ENCODE measurements at regions not wholly inside any gene's neighbourhood (a gene's known extent, or its start where the extent isn't known, plus 50 kb on each side); places are given as distances from the start of the nearest gene placed in this dataset.

DNA sequence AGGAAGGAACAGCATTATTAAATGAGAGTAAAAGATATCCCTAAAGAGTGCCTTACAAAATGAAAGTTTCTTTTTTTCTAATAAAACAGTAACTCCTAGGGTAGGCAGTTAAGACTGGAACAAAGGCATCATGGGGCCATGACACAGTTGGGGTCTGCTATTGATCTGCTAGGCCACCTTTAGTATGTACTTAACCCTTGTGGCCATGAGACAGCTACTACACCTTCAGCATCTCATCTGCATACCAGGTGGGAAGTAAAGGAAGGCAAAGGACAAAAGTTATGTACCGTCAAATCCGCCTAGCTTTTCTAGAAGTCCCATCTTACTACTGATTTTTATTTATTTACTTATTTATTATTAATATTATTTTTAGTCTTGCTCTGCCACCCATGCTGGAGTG lies 93.8 kb upstream of the FHIT start:
- Histone ChIP-seq H3K9me3 (no peaks in the 10 kb centered on the region), H3K27me3 (replicated peaks in 1 of 7) (no peaks in the 10 kb centered on the region), H3K27ac (no peak overlapping the region), H3K4me1 (no peaks in the 10 kb centered on the region), H3K4me3 (no peak overlapping the region), H3K36me3 (no peaks in the 10 kb centered on the region)
- intact Hi-C loops (cut with DNase I; ENCODE audit: low total_unique reads) = no loop called here
- DNase-seq = no peak
- WGBS, 5 donors = 91 to 100% (median 94%) methylated on average over 2 of the region's 2 CpGs
- TF ChIP-seq, protein P1, sequence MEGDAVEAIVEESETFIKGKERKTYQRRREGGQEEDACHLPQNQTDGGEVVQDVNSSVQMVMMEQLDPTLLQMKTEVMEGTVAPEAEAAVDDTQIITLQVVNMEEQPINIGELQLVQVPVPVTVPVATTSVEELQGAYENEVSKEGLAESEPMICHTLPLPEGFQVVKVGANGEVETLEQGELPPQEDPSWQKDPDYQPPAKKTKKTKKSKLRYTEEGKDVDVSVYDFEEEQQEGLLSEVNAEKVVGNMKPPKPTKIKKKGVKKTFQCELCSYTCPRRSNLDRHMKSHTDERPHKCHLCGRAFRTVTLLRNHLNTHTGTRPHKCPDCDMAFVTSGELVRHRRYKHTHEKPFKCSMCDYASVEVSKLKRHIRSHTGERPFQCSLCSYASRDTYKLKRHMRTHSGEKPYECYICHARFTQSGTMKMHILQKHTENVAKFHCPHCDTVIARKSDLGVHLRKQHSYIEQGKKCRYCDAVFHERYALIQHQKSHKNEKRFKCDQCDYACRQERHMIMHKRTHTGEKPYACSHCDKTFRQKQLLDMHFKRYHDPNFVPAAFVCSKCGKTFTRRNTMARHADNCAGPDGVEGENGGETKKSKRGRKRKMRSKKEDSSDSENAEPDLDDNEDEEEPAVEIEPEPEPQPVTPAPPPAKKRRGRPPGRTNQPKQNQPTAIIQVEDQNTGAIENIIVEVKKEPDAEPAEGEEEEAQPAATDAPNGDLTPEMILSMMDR (IDR thresholded peaks at IDR 0.05 in 8 of 11, conservative IDR thresholded peaks at IDR 0.05 in 3 of 11) = no peak
- TF ChIP-seq POLR2A (IDR thresholded peaks at IDR 0.05) (no peak), POLR2AphosphoS5 (IDR thresholded peaks at IDR 0.05) (no peak)

DNA sequence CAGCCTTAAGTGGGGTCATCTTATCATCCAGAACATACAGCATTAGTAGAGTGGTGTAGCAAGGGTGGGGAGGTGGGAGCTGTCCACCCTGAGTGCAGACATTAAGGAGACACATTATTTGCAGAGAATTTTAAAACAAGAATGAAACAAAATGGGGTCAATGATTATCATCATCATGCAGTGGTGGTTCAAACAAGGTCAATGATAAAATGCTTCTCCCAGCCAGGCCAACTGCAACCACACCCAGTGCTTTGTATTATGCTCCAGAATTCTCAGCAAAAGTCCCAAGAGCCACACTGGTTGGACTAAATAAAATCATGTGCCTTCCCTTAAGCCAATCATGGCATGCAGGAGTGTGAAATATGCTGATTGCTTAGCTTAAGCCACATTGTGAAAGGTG lies 96.7 kb upstream of the FHIT start:
- Histone ChIP-seq H3K4me1 (no peaks in the 10 kb centered on the region), H3K36me3 (no peaks in the 10 kb centered on the region), H3K27ac (no peak overlapping the region), H3K4me3 (no peak overlapping the region), H3K27me3 (replicated peaks in 1 of 7) (no peaks in the 10 kb centered on the region), H3K9me3 (no peaks in the 10 kb centered on the region)
- intact Hi-C loops (cut with DNase I; ENCODE audit: low total_unique reads) = no loop called here
- DNase-seq = no peak
- no peak for TF ChIP-seq POLR2AphosphoS5 (IDR thresholded peaks at IDR 0.05)
- TF ChIP-seq, protein P1 (IDR thresholded peaks at IDR 0.05 in 8 of 11, conservative IDR thresholded peaks at IDR 0.05 in 3 of 11) = no peak
- TF ChIP-seq POLR2A (IDR thresholded peaks at IDR 0.05) = no peak

DNA sequence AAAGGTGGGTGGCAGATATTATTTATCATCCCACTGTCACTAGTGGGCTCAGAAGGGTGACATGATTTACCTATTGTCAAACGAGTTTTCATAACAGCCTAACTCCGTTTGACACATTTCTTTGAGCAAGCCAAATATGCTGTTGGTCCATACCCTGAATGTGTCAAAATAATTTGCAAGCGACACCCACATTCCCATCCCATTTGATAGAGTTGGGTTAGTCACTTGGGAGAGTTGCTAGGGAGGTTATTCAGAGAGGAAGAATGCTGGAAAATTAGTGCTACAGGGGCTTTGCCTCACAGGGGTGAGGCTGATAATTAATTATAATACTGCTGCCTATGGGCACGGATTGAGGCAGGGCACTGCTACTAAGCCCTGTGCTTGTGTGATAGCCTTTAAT lies 98.5 kb upstream of the FHIT start:
- H3K36me3 ChIP-seq = no peaks in the 10 kb centered on the region
- 81 to 92% (median 87%) methylated on average over 4 of the region's 4 CpGs for WGBS, 5 donors
- DNase-seq = no peak
- H3K27ac ChIP-seq = no peak overlapping the region
- TF ChIP-seq POLR2A (IDR thresholded peaks at IDR 0.05) = no peak
- no peak for TF ChIP-seq POLR2AphosphoS5 (IDR thresholded peaks at IDR 0.05)
- TF ChIP-seq, protein P1 (IDR thresholded peaks at IDR 0.05 in 8 of 11, conservative IDR thresholded peaks at IDR 0.05 in 3 of 11) = no peak
- H3K27me3 ChIP-seq (replicated peaks in 1 of 7) = no peaks in the 10 kb centered on the region
- no peaks in the 10 kb centered on the region for H3K4me1 ChIP-seq
- intact Hi-C loops (cut with DNase I; ENCODE audit: low total_unique reads) = no loop called here
- H3K9me3 ChIP-seq = no peaks in the 10 kb centered on the region
- H3K4me3 ChIP-seq = no peak overlapping the region

DNA sequence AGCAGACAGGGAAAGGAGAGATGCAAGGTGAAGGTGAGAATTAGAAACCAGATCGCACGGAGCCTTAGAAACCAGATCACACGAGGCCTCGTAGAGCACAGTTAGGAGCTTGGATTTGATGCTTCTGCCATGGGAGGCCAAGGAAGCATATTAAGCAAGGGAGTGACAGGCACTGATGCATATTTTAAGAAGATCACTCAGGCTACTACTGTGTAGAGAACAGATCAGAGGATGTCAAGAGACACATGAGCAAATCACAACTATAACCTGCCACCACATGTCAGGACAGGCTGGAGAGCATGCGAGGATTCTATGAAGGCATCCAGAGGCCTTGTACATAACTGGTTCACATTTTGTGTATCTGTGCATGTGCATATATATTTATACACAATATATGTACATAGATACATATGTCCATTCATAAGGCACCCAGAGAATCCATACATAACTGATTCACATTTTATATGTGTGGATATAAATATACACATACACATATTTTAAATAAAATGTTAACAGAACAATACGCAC lies 99.6 kb upstream of the FHIT start:
- no peaks in the 10 kb centered on the region for H3K9me3 ChIP-seq
- no peaks in the 10 kb centered on the region for H3K27me3 ChIP-seq (replicated peaks in 1 of 7)
- no peak for DNase-seq
- no peak overlapping the region for H3K27ac ChIP-seq
- intact Hi-C loops (cut with DNase I; ENCODE audit: low total_unique reads) = no loop called here
- H3K4me1 ChIP-seq = no peaks in the 10 kb centered on the region
- 92 to 98% (median 95%) methylated on average over 6 of the region's 6 CpGs for WGBS, 5 donors
- H3K36me3 ChIP-seq = no peaks in the 10 kb centered on the region
- TF ChIP-seq, protein P1 (IDR thresholded peaks at IDR 0.05 in 8 of 11, conservative IDR thresholded peaks at IDR 0.05 in 3 of 11) = no peak
- no peak overlapping the region for H3K4me3 ChIP-seq

Measured in spleen (tissue), 11 donors.